Neural cell (in vitro differentiated cells): ENCODE measurements at regions not wholly inside any gene's neighbourhood (a gene's known extent, or its start where the extent isn't known, plus 50 kb on each side); places are given as distances from the start of the nearest gene placed in this dataset.

ENCODE experiments used
- EZH2 ChIP-seq: fragments of 200-600, 300-800 bp; shearing (Covaris generic), sonication (generic); IDR thresholded peaks from 2 replicates; pipeline ENCODE4 v1.6.1; 2014; ENCODE audit warnings: antibody characterized with exemption, low read length, borderline replicate concordance, mild to moderate bottlenecking; ENCODE audit not compliant: insufficient read depth, poor library complexity, severe bottlenecking
- POLR2AphosphoS5 ChIP-seq: IDR thresholded peaks from 2 replicates; pipeline ENCODE4 v1.6.1; 2012

- no peak for TF ChIP-seq EZH2
- TF ChIP-seq POLR2AphosphoS5 = no peak
Measured at GRCh38 chr12:58657190-58657589, 263.1 kb downstream of the LRIG3 start.
